GM12872 (cell line): ENCODE measurements at regions not wholly inside any gene's neighbourhood (a gene's known extent, or its start where the extent isn't known, plus 50 kb on each side); places are given as distances from the start of the nearest gene placed in this dataset.

Experiments
- TF ChIP-seq, protein P1 (sequence below): IDR thresholded peaks from 3 replicates; pipeline ENCODE4 v1.5.1; 2011; ENCODE audit warnings: low read depth, mild to moderate bottlenecking, low read length, moderate library complexity; ENCODE audit not compliant: insufficient read depth

DNA sequence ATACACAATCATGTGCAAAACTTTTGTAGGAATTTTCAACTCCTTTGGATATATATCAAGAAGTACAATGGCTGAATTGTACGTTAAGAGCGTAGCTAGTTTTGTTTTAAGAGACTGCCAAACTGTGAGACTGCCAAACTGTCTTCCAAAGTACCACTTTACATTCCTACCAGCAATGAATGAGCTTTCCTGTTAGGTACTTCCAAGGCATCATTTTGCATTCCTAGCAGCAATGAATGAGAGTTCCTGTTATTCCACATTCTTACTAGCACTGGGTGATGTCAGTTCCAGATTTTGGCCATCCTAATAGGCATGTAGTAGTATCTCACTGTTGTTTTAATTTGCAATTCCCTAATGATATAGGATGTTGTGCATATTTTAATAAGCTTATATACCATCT lies 219.3 kb downstream of the KCNN2 start:
- TF ChIP-seq, protein P1, sequence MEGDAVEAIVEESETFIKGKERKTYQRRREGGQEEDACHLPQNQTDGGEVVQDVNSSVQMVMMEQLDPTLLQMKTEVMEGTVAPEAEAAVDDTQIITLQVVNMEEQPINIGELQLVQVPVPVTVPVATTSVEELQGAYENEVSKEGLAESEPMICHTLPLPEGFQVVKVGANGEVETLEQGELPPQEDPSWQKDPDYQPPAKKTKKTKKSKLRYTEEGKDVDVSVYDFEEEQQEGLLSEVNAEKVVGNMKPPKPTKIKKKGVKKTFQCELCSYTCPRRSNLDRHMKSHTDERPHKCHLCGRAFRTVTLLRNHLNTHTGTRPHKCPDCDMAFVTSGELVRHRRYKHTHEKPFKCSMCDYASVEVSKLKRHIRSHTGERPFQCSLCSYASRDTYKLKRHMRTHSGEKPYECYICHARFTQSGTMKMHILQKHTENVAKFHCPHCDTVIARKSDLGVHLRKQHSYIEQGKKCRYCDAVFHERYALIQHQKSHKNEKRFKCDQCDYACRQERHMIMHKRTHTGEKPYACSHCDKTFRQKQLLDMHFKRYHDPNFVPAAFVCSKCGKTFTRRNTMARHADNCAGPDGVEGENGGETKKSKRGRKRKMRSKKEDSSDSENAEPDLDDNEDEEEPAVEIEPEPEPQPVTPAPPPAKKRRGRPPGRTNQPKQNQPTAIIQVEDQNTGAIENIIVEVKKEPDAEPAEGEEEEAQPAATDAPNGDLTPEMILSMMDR, result no peak

DNA sequence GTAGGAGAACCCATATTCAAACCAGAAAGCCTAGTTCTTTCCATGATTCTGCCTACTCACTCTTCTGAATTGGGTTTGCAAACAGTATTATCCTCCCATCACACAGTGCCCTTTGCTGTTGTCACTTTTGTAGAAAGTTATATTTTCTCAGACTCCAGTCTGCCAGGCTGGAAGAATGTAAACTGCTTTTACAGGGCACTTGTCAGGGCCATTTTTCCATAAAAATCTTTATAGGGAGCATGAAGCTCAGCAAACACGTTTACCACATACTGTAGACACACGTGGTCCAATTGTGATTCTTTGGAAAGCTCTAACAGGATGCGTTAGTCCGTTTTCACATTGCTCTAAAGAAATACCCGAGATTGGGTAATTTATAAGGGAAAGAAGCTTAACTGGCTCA lies 204.0 kb downstream of the KCNN2 start:
- TF ChIP-seq, protein P1, result no peak

DNA sequence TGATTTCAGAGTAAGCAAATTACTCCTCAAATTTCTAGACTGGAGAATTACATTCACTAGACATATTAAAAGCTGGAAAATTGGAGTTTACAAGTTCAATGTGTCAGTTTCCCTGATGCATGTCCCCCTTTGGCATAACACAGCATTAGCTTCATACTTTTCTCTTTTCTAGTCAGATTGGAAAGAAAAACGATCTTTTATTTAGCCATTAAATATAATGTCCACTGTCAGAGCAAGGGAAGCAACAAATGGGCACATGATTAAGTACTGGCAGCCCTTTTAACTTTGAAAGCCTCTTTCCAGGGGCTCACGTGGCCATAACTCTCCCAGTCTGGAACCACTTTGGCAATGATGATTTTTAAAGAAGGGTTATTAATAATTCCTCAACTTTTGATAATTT lies 203.3 kb downstream of the KCNN2 start:
- TF ChIP-seq, protein P1, result no peak

DNA sequence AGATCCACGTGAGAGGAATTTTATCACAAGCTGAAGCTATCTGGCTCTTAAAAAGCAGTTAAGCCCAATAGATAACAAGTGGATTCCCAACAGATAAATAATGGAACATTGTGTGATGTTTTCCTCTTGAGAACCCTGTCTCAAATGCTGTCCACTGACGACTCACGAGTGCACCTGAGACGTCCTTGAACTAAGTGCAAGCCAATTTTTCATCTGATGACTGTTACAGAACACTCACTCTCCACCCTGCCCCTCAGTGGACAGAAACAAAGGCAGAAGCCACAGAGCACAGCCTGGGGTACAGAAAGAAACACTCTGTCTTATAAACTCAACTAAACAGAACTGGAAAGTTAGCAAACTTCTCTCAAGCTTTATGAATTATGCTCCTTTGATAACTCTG lies 199.5 kb downstream of the KCNN2 start:
- TF ChIP-seq, protein P1, result no peak
